ENCODE measurements at regions not wholly inside any gene's neighbourhood (a gene's known extent, or its start where the extent isn't known, plus 50 kb on each side); places are given as distances from the start of the nearest gene placed in this dataset.
"Not testable (repeated sequence)": the region's sequence is repeated elsewhere in the genome, so short reads cannot be mapped to it uniquely, and the experiment has no call there.

DNA sequence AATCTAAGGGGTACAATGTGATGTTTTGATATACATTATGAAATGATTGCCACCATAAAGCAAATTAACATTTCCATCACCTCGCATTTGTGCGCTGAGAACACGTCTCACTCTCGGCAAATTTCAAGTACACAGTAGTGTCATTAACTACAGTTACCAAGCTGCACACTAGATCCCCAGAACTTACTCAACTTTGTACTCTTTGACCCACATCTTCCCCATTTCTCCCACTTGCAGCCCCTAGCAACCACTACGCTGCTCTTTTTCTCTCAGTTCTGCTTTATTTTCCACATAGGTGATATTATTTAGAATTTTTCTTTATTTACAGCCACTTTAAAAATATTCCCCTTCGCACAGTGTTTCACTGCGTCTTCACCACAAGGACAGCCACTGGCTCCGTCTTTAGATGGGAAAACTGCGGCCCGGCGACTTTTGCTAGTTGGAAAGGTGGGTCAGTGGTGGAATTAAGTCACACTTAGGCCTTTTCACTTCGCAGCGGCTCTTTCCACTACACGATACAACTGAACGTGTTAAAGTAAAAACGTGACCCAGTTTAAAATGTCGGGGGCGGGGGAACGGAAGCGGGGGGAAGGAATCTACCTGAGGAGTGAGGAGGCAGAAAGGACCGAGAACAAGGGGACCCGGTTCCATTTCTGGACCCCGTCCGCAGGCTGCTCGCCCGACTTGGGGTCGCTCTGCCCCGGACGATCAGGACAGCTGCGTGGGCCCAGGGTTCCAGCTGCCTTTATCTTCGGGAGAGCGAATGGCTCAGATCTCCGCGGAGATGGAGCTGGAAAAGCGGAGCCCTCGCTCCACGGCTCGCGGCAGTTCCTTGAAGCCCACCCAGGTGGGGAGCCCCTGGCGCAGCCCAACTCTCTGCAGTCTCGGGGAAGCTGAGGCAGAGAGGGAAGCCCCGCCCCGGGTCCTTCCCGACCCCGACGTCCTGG lies 486.1 kb downstream of the UQCRFS1 start:
- DNase-seq, result peak; percentile 95

DNA sequence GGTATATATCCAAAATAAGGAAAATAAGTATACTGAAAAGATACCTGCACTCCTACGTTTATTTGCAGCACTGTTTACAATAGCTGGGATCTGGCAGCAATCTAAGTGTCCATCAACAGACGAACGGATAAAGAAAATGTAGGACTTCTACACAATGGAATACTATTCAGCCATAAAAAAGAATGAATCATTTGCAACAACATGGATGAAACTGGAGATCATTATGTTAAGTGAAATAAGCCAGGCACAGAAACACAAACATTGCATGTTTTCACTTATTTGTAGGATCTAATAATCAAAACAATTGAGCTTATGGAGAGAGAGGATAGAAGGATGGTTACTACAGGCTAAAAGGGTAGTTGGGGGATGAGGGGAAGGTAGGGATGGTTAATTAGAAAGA lies 494.0 kb downstream of the UQCRFS1 start:
- no peak for DNase-seq

DNA sequence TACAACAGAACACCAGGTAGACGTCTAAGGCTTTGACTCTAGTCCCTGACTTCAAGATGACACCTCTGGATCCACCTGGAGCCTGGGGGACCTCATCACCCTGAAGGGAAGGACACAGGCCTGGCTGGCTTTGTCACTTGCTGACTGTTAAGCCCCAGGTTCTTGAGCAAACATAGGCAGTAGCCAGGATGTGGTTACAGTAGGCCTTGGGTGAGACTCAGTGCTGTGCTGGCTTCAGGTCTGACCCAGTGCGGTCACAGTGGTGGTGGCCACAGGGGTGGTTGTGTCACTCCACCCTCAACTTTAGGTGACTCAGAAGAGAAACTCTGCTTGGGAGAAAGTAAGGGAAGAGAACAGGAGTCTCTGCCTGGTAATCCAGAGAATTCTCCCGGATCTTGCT lies 497.8 kb downstream of the UQCRFS1 start:
- DNase-seq, result peak; percentile 98

DNA sequence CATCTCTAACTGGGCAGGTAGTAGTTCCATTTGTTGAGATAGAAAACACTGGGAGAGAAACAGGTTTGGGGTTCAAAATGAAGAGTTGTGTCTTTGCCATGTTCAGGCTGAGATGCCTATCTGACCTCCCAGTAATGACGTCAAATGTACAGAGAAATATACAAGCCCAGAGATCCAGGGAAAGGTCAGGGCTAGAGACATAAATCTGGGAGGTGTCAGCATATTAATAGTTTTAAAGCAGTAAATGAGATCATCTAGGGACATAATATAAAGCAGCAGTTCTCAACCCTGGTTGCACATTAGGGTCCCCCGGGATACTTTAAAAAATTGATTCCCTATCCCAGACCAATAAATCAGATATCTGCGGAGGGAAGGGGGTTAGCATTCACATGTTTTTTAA lies 501.5 kb downstream of the UQCRFS1 start:
- no peak for DNase-seq

DNA sequence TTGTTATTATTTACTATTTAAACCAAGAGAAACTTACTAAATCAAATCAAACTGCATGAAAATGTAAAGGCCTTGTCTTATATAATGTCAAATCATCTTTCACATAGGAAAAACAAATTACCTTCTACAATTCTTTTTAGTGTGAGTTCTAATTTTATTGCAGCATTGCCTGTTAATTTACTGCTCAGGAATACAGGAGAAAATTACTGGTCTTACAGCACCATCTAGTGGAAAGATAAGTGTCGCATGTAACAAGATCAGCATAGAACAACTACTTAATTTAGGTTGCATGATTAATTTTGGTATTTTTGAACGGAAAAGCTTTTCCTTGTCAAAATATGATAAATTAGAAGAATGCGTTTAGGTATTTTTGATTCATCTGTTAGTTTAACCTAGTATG lies 502.7 kb downstream of the UQCRFS1 start:
- peak; percentile 76 for DNase-seq

DNA sequence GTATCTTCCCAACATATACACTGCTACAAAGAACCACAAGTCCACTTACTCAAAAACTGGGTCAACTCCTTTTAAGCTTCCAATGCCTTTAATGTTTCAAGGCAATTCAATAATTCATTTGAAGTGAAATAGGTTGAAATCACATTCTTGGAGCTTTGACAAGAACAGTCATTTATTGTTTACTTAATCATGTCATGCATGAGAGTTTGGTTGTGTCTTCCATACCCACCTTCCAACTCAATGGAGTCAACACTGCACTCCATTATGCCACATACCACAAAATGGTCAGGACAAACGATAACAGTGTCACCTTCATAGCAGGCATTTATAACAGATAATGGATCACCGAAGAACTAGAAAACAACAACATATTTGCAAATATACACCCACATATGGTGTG lies 506.3 kb downstream of the UQCRFS1 start:
- no peak for DNase-seq

DNA sequence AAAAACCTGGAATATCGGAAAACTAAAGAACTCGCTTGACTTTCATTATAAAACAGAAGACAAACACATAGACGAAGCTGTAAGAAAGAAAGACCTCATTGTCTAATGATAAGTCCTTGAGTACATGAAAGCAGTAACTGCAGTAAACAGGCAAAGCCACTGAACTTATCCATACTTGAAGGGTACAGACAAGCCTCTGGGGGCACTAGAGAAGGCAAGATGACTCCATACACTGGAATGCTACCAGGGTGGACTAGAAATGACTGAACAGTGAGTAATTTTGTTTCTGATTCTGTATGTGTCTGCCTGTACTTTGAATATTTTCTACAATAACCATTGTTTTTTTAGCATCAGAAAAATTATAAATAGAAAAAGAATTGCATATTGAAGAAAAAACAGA lies 507.9 kb downstream of the UQCRFS1 start:
- peak; percentile 55 for DNase-seq

DNA sequence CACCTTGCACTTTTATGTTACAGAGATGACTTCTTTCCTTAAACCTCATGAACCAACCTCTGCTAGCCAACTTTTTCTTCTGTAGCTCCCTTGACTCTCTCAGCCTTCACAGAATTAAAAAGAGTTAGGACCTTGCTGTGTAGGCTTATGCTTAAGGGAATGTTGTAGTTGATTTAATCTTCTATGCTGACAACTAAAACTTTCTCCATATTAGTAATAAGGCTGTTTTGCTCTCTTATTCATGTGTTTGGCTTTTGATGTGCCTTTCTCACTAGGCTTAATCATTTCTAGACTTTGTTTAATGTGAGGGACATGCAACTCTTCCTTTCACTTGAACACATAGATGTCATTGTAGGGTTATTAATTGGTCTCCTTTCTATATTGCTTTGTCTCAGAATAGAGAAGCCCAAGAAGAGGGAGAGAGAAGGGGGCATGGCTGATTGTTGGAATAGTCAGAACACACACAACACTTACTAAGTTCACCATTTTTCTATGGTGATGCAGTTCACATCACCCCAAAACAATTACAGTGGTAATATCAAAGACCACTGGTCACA lies 509.5 kb downstream of the UQCRFS1 start:
- no peak for DNase-seq

DNA sequence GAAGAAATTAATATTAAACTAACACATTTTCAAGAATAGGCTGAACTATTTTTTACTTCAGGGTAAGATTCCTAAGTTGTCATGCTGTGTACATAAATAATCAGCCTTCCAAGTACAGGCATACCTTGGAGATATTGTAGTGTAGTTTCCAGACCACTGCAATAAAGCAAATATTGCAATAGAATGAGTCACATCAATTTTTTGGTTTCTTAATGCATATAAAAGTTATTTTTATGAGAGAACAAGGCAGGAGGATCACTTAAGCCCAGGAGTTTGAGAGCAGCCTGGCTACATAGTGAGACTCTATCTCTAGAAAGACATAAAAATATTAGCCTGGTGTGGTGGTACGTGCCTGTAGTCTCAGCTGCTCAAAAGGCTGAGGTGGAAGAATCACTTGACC lies 511.5 kb downstream of the UQCRFS1 start:
- no peak for DNase-seq

DNA sequence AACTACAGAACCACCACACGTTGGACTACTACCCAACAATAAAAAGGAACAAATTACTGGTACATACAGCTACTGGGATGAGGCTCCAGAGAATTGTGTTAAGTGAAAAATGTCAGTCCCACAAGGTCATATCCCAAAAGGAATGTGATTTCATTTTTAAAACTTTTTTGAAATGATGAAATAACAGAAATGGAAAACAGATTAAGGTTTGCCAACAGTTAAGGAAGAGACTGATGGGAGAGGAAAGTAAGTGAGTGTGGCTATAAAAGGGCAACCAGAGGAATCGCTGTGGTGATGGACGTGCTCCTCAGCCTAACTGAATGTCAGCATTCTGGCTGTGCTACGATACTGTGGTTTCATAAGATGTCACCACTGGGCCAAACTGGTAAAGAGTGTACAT lies 512.8 kb downstream of the UQCRFS1 start:
- peak; percentile 40 for DNase-seq

DNA sequence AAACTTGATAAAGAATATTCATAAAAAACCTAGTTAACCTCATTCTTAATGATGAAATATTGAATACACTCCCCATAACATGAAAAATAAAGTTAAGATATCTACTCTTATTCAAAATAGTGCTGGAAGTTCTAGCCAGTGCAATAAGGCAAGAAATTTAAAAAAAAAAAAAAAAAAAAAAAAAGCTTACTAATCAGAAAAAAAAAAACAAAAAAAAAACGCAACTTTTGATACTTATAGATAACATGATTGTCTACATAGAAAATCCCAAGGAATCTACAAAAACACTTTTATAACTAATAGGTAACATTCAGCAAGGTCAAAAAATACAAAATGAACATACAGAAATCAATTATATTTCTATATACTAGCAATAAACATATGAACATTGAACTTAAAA lies 515.6 kb downstream of the UQCRFS1 start:
- DNase-seq, result no peak

DNA sequence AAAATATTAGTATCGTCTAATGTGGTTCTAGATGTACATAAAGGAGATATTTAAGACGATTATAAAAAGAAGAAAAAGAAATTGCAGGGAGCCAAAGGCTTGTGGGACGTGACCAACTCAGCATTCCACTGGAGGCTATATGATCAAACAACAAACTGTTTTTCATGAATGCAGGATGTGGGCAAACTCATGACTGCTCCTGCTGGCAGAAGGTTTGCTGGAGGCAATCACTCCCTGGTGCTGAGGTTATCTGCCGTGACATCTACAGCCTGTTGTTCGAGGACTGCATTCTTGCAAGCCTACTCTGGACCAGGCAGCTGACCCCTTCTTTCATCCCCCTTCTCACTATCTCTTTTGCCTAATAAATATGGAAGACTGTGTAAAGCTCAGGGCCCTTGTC lies 518.1 kb downstream of the UQCRFS1 start:
- DNase-seq, result no peak

DNA sequence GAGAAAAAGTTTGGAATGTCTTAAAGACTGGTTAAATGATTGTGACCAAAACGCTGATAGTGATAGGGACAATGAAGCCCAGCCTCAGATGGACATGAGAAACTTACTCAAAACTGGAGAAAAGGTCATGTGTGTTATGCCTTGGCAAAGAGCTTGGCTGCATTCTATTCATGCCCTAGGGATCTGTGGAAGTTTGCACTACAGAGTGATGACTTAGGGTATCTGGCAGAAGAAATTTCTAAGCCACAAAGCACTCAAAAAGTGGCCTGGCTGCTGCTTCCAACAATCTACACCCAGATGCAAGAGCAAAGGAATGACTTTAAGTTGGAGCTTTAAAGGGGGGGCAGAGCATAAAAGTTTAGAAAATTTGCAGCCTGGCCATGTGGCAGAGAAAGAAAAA lies 521.3 kb downstream of the UQCRFS1 start:
- DNase-seq, result no peak

DNA sequence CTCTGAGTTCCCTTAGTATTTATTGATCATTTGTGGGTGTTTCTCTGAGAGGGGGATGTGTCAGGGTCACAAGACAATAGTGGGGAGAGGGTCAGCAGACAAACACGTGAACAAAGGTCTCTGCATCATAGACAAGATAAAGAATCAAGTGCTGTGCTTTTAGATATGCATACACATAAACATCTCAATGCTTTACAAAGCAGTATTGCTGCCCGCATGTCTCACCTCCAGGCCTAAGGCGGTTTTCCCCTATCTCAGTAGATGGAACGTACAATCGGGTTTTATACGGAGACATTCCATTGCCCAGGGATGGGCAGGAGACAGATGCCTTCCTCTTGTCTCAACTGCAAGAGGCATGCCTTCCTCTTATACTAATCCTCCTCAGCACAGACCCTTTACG lies 523.5 kb downstream of the UQCRFS1 start:
- DNase-seq, result not testable (repeated sequence)

DNA sequence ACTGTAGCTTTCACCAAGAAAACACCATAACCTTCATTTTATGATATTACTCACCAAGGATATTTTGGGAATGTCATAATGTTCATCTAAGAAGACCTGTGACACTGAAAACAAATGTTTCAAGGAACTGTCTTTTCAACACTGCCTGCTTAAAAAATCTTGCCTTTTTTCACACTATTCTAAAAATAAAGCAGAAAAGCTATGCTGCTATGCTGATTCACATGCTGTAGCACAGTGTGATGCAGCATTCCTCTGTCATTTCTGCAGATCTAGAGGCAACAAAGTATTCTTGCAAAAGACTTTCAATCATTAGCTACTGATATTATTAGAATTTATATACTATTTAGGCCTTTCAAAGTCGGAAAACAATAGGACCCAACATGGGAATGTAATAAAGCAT lies 525.7 kb downstream of the UQCRFS1 start:
- peak; percentile 26 for DNase-seq

DNA sequence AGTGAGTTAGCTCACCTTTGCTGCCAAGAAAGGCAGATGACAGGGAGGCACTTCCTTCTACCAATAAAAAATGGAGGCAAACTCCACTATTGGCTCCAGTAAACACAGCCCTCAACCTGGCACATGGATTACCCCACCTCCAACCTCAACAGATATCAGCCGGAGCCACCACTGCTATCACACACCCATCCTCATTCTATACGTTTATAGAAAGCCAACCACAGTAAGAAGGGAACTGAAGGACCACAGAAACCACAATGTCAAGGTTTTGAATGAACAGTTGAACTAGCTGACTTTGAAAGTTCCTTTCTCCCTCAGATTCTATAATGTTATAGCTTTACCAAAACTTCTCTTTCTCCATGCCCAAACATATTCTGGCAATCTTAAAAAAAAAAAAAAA lies 526.2 kb downstream of the UQCRFS1 start:
- DNase-seq, result peak; percentile 96

DNA sequence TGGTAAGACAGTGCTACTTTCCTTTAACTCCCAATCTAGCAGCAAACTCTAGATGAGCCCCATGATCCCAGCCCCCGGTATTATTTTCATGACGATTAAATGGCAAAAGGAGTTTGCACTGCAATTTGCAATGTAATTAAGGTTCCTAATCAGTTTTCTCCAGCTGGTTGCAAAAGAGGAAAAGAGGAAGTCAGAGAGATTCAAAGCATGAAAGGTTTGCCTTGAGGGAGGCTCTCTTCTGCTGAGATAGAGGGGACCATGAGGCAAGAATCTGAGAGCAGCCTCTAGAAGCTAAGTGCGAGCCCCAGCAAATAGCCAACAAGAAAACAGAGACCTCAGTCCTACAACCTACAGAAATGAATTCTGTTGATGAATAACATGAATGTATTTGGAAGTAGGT lies 527.1 kb downstream of the UQCRFS1 start:
- peak; percentile 21 for DNase-seq

DNA sequence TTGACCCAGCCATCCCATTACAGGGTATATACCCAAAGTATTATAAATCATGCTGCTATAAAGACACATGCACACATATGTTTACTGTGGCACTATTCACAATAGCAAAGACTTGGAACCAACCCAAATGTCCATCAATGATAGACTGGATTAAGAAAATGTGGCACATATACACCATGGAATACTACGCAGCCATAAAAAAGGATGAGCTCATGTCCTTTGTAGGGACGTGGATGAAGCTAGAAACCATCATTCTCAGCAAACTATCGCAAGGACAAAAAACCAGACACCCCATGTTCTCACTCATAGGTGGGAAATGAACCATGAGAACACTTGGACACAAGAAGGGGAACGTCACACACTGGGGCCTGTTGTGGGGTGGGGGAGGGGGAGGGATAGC lies 527.9 kb downstream of the UQCRFS1 start:
- DNase-seq, result not testable (repeated sequence)

DNA sequence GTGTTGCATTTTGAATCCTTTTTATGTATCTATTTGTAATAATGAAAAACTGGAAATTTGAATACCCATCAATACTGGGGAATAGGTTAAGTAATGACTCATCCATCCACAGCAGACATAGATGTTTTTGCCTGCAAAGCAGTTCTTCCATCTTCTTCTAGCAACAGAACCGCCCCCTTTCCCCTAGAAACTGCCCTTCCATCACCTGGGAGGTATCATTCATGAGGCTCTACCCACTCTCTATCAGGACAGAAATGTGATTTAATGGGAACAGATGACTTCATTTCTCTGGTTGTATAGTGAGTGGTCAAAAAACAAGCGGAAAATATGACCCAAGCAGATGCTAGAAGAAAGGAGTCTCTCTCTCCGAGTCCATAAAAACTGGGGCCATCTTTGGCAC lies 532.8 kb downstream of the UQCRFS1 start:
- no peak for DNase-seq

DNA sequence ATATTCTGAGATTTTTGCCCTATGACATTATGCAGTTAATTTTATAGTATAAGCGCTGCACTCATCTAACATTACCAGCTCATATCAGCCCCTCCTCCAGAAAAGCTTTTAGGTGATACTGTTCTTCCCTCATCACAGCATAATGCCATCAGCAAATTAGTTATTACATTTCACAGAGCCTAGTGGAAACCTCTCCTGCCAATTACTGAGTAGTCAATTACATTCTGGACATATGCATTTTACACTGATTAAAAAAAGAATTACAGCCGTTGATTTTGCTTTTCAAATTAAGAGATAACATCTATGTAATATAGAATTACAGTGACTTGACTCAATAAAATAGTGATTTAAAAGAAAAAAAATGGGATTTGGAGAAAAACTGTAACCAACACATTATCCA lies 542.1 kb downstream of the UQCRFS1 start:
- DNase-seq, result no peak

DNA sequence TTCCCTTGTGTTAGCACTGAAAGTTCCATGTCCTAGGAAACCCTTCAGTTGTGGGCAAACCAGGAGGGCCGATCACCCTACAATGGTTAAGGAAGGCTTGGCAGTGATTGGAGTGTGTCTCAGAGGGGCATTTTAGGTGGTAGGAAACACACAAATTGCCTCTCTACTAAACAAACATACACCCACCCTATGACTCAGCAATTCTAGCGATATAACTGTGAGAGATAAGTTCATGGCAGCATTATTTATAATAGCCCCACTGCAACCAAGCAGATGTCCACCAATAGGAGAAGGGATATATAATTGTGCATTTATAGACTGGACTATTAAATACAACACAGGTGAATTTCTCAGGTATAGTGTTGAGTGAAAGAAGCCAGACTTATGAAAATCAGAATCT lies 543.1 kb downstream of the UQCRFS1 start:
- DNase-seq, result no peak

DNA sequence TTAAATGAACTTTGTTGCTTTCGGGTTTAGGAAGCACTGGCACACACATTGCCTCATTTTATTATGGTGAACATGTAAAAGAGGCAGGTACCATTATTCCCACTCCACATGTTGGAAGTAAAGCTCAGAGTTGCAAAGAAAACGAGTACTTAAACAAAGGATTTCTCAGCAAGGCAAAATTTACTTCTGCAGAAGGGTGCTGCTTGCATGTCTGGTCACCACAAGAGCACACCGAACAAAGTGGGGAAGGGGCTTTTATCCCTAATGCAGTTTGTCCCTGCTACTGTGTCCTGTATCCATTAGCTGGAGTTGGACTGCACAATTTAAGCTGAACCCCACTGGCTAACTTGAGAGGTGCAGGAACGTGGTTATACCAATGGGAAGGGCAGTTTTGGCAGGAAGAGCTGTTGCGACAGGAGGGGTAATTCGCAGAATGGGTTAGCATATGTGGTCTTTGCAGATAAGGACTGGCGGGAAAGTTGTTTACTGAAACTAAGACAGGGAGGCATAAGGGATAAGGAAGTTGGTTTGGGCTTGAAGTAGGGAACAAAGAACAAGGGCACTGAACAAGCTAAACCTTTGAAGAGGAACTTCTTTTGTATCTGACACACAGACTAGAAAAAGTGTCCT lies 545.5 kb downstream of the UQCRFS1 start:
- DNase-seq, result peak; percentile 66

DNA sequence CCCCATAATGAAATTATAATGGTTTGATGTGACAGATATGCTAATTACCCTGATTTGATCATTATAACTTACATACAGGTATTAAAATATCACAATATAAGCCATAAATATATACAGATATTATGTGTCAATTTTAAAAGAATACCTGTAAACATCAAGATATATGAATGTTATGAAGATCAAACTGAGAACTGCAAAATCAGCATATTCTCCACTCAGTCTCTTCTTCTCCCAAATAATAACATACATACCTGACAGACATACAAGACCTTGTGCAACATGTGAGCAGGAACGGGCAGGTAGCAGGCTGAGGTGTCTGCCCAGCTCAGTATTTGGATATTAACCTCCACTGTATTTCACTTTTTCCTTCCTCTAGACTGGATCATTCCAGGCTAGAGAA lies 547.2 kb downstream of the UQCRFS1 start:
- no peak for DNase-seq

DNA sequence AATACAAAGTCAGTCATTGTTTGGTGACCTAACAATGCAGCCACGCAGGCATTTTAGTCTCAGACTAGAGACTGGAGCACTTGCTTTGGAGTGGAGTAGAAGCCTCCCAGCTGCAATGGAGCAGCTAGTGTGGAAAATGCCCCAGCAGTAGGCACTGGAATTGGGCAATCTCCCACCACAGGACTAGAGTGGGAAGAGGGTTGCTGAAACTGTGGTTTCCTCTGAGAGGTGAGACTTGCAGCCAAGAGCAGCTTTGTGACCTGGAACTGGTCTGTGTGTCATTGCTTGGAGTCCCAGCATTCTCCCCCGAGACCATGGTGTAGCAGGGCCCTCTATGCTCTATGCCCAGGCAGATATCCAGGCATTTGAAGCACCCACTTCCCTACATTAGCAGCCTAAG lies 556.3 kb downstream of the UQCRFS1 start:
- peak; percentile 98 for DNase-seq

Data from MV-4-11 (cell line).